ENCODE measurements at regions not wholly inside any gene's neighbourhood (a gene's known extent, or its start where the extent isn't known, plus 50 kb on each side); places are given as distances from the start of the nearest gene placed in this dataset.
"Not testable (repeated sequence)": the region's sequence is repeated elsewhere in the genome, so short reads cannot be mapped to it uniquely, and the experiment has no call there.

DNA sequence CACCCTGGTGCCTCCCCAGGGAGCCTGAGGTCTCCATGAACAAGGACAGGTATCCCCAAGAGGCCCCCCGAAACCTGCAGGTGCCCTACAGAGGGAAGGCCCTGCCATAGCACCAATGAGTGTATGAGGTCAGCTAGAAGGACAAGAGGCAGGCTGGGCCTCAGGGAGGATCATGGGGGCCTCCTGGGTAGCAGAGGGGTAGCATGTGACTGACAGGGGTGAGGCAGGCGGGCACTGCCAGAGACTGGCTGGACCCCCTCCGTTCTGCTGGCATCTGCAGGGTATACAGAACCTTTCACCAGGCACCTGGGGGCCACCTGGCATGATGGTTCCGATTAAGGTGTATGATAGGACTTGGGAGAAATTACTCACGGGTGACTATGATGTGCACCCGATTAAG lies 79.2 kb upstream of the KCTD7 start:
- Histone ChIP-seq H3K9ac (ENCODE audit: low read depth, low read length, poor library complexity) (no peak overlapping the region), H3K4me3 (ENCODE audit: low read length in 2 of 2) (peak overlapping the region in 1 of 2 donors; percentile 35), H2BK120ac (ENCODE audit: low read depth, low read length) (no peak overlapping the region), H3K4me2 (ENCODE audit: insufficient read depth, low read length, poor library complexity, severe bottlenecking) (no peak overlapping the region), H3K4me1 (ENCODE audit: control insufficient read depth in 2 of 2, insufficient read depth in 1 of 2, low read depth in 1 of 2, low read length in 2 of 2) (no peaks in the 10 kb centered on the region), H3K27ac (replicated peaks; ENCODE audit: low read length) (no peak overlapping the region), H2BK5ac (ENCODE audit: low read length) (no peak overlapping the region), H3K27me3 (ENCODE audit: control insufficient read depth in 3 of 3, insufficient read depth in 3 of 3, low read depth in 1 of 3, low read length in 3 of 3) (no peaks in the 10 kb centered on the region), H3K18ac (ENCODE audit: low read length) (no peak overlapping the region), H2AK5ac (ENCODE audit: low read depth, low read length) (no peak overlapping the region), H3K23ac (ENCODE audit: low read depth, low read length, poor library complexity) (peak overlapping the region; percentile 52), H4K8ac (ENCODE audit: low read depth, low read length) (no peak overlapping the region), H4K91ac (ENCODE audit: low read depth, low read length, poor library complexity) (no peak overlapping the region), H3K4ac (ENCODE audit: low read length) (no peak overlapping the region), H3K9me3 (replicated peaks in 1 of 2; ENCODE audit: control insufficient read depth in 2 of 2, insufficient read depth in 1 of 2, low read depth in 1 of 2, low read length in 2 of 2) (no peaks in the 10 kb centered on the region), H2BK12ac (ENCODE audit: low read length) (no peak overlapping the region), H2BK15ac (ENCODE audit: low read length) (no peak overlapping the region), H3K36me3 (replicated peaks in 1 of 2; ENCODE audit: control insufficient read depth in 2 of 2, insufficient read depth in 2 of 2, low read length in 2 of 2) (peaks cover 24 to 88% of the 10 kb centered on the region in 2 donors), H3K14ac (ENCODE audit: low read length) (no peak overlapping the region), H2AFZ (ENCODE audit: low read length) (no peak overlapping the region), H3K79me1 (ENCODE audit: low read depth, low read length) (peaks cover 5% of the 10 kb centered on the region)
- no peak for DNase-seq (ENCODE audit: low spot score)
- WGBS, 2 donors (ENCODE audit: extremely low coverage in 2 of 2, insufficient read length in 2 of 2, insufficient replicate concordance in 1 of 2) = no CpG with 5 or more reads among the region's 6 CpGs

DNA sequence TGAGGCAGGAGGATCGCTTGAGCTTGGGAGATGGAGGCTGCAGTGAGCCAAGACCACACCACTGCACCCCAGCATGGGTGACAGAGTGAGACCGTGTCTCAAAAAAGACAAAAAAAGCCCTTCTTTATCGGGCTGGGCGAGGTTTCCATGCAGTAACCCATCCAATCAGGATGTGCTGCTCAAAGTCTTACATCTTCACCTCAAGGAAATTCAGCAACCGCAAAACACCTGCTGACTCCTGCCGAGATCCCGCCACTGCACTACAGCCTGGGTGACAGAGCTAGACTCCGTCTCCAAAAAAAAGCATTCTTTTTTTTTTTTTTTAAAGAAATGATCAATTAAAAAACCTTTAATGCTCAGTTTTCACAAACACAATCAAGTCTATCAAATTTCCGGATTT lies 75.7 kb upstream of the KCTD7 start:
- no peak overlapping the region for H3K9ac ChIP-seq (ENCODE audit: low read depth, low read length, poor library complexity)

DNA sequence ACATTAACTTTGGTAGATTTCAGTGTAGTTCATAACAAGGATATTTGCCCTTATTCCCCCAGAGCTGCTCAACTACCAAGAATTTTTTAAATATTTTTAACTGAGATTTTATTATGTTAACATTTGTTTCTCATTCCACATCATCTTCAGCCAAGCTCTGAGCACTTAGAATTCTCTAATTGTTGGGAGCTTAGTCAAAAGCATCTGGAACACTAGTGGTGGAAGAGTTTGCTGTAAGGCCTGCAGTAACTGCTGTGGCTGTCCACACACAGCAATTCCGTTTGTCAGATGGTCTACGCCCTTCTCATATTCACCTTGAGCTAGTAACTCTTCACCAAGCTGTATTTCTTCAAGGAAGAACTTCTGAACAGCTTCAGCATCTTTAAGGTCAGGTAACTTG lies 75.0 kb upstream of the KCTD7 start:
- H3K4me1 ChIP-seq (ENCODE audit: control insufficient read depth in 2 of 2, insufficient read depth in 1 of 2, low read depth in 1 of 2, low read length in 2 of 2); H3K4me2 ChIP-seq (ENCODE audit: insufficient read depth, low read length, poor library complexity, severe bottlenecking); H3K4me3 ChIP-seq (ENCODE audit: low read length in 2 of 2); H4K91ac ChIP-seq (ENCODE audit: low read depth, low read length, poor library complexity); H2AFZ ChIP-seq (ENCODE audit: low read length); DNase-seq (ENCODE audit: low spot score); H3K9ac ChIP-seq (ENCODE audit: low read depth, low read length, poor library complexity); H2BK120ac ChIP-seq (ENCODE audit: low read depth, low read length); H2BK5ac ChIP-seq (ENCODE audit: low read length); H3K4ac ChIP-seq (ENCODE audit: low read length); H3K9me3 ChIP-seq (replicated peaks in 1 of 2; ENCODE audit: control insufficient read depth in 2 of 2, insufficient read depth in 1 of 2, low read depth in 1 of 2, low read length in 2 of 2); H2AK5ac ChIP-seq (ENCODE audit: low read depth, low read length); H2BK12ac ChIP-seq (ENCODE audit: low read length); H4K8ac ChIP-seq (ENCODE audit: low read depth, low read length); H3K14ac ChIP-seq (ENCODE audit: low read length); H3K27me3 ChIP-seq (ENCODE audit: control insufficient read depth in 3 of 3, insufficient read depth in 3 of 3, low read depth in 1 of 3, low read length in 3 of 3); H3K23ac ChIP-seq (ENCODE audit: low read depth, low read length, poor library complexity); H3K18ac ChIP-seq (ENCODE audit: low read length); H3K27ac ChIP-seq (replicated peaks; ENCODE audit: low read length); H2BK15ac ChIP-seq (ENCODE audit: low read length): not testable (repeated sequence)
- no CpG with 5 or more reads among the region's 2 CpGs for WGBS, 2 donors (ENCODE audit: extremely low coverage in 2 of 2, insufficient read length in 2 of 2, insufficient replicate concordance in 1 of 2)
- H3K79me1 ChIP-seq (ENCODE audit: low read depth, low read length) = peaks cover 25% of the 10 kb centered on the region
- H3K36me3 ChIP-seq (replicated peaks in 1 of 2; ENCODE audit: control insufficient read depth in 2 of 2, insufficient read depth in 2 of 2, low read length in 2 of 2) = peaks cover 24 to 82% of the 10 kb centered on the region in 2 donors

More for the DNA sequence above, 75.7 kb upstream of the KCTD7 start:
- Histone ChIP-seq H2BK15ac (ENCODE audit: low read length) (no peak overlapping the region), H3K23ac (ENCODE audit: low read depth, low read length, poor library complexity) (no peak overlapping the region), H2BK5ac (ENCODE audit: low read length) (no peak overlapping the region), H3K27ac (replicated peaks; ENCODE audit: low read length) (no peak overlapping the region), H3K36me3 (replicated peaks in 1 of 2; ENCODE audit: control insufficient read depth in 2 of 2, insufficient read depth in 2 of 2, low read length in 2 of 2) (peaks cover 26 to 82% of the 10 kb centered on the region in 2 donors), H3K18ac (ENCODE audit: low read length) (no peak overlapping the region), H3K79me1 (ENCODE audit: low read depth, low read length) (peaks cover 21% of the 10 kb centered on the region), H3K9me3 (replicated peaks in 1 of 2; ENCODE audit: control insufficient read depth in 2 of 2, insufficient read depth in 1 of 2, low read depth in 1 of 2, low read length in 2 of 2) (no peaks in the 10 kb centered on the region), H2BK120ac (ENCODE audit: low read depth, low read length) (no peak overlapping the region), H2AK5ac (ENCODE audit: low read depth, low read length) (no peak overlapping the region), H3K4me3 (ENCODE audit: low read length in 2 of 2) (no peak overlapping the region), H2AFZ (ENCODE audit: low read length) (no peak overlapping the region), H4K8ac (ENCODE audit: low read depth, low read length) (no peak overlapping the region), H3K14ac (ENCODE audit: low read length) (no peak overlapping the region), H4K91ac (ENCODE audit: low read depth, low read length, poor library complexity) (no peak overlapping the region), H3K27me3 (ENCODE audit: control insufficient read depth in 3 of 3, insufficient read depth in 3 of 3, low read depth in 1 of 3, low read length in 3 of 3) (no peaks in the 10 kb centered on the region), H3K4me1 (ENCODE audit: control insufficient read depth in 2 of 2, insufficient read depth in 1 of 2, low read depth in 1 of 2, low read length in 2 of 2) (no peaks in the 10 kb centered on the region), H3K4me2 (ENCODE audit: insufficient read depth, low read length, poor library complexity, severe bottlenecking) (no peak overlapping the region), H3K4ac (ENCODE audit: low read length) (no peak overlapping the region), H2BK12ac (ENCODE audit: low read length) (no peak overlapping the region)
- DNase-seq (ENCODE audit: low spot score) = no peak
- no CpG with 5 or more reads among the region's 9 CpGs for WGBS, 2 donors (ENCODE audit: extremely low coverage in 2 of 2, insufficient read length in 2 of 2, insufficient replicate concordance in 1 of 2)

DNA sequence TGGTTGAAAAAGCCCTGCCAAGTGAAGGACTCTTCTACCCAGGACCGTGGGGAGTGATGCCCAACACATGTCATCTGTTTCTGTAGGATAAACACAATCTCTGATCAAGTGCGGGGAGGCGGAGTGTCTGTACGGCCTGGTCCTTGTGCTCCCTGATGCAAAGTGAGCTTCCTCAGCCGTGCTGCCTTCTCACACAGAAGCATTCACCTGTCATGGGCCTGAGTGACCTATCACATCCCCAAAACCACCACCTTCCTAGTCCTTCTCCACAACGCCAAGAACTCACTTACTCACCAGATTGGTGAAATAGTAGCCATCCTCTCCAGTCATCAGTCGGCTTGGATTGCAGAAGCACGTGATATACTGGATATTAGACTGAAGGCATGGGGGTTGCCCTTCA lies 74.4 kb upstream of the KCTD7 start:
- not testable (repeated sequence) for H3K4me3 ChIP-seq (ENCODE audit: low read length in 2 of 2); H2BK5ac ChIP-seq (ENCODE audit: low read length); H2AK5ac ChIP-seq (ENCODE audit: low read depth, low read length); H2BK12ac ChIP-seq (ENCODE audit: low read length); H3K9me3 ChIP-seq (replicated peaks in 1 of 2; ENCODE audit: control insufficient read depth in 2 of 2, insufficient read depth in 1 of 2, low read depth in 1 of 2, low read length in 2 of 2); H4K8ac ChIP-seq (ENCODE audit: low read depth, low read length); DNase-seq (ENCODE audit: low spot score); H3K4me1 ChIP-seq (ENCODE audit: control insufficient read depth in 2 of 2, insufficient read depth in 1 of 2, low read depth in 1 of 2, low read length in 2 of 2); H3K4ac ChIP-seq (ENCODE audit: low read length); H3K27me3 ChIP-seq (ENCODE audit: control insufficient read depth in 3 of 3, insufficient read depth in 3 of 3, low read depth in 1 of 3, low read length in 3 of 3); H2AFZ ChIP-seq (ENCODE audit: low read length); H3K4me2 ChIP-seq (ENCODE audit: insufficient read depth, low read length, poor library complexity, severe bottlenecking); H4K91ac ChIP-seq (ENCODE audit: low read depth, low read length, poor library complexity); H2BK120ac ChIP-seq (ENCODE audit: low read depth, low read length); H3K9ac ChIP-seq (ENCODE audit: low read depth, low read length, poor library complexity); H3K14ac ChIP-seq (ENCODE audit: low read length); H3K27ac ChIP-seq (replicated peaks; ENCODE audit: low read length); H3K18ac ChIP-seq (ENCODE audit: low read length); H2BK15ac ChIP-seq (ENCODE audit: low read length); H3K23ac ChIP-seq (ENCODE audit: low read depth, low read length, poor library complexity)
- Histone ChIP-seq H3K79me1 (ENCODE audit: low read depth, low read length) (peaks cover 30% of the 10 kb centered on the region), H3K36me3 (replicated peaks in 1 of 2; ENCODE audit: control insufficient read depth in 2 of 2, insufficient read depth in 2 of 2, low read length in 2 of 2) (peaks cover 24 to 83% of the 10 kb centered on the region in 2 donors)
- WGBS, 2 donors (ENCODE audit: extremely low coverage in 2 of 2, insufficient read length in 2 of 2, insufficient replicate concordance in 1 of 2) = no CpG with 5 or more reads among the region's 8 CpGs
